Glomerular visceral epithelial cell (primary cell): ENCODE measurements at regions not wholly inside any gene's neighbourhood (a gene's known extent, or its start where the extent isn't known, plus 50 kb on each side); places are given as distances from the start of the nearest gene placed in this dataset.
"Not testable (repeated sequence)": the region's sequence is repeated elsewhere in the genome, so short reads cannot be mapped to it uniquely, and the experiment has no call there.

ENCODE experiments used
- DNase-seq: peaks from one replicate; pipeline ENCODE4 v3.0.0-alpha.2; 2016; ENCODE audit errors: extremely low spot score

DNA sequence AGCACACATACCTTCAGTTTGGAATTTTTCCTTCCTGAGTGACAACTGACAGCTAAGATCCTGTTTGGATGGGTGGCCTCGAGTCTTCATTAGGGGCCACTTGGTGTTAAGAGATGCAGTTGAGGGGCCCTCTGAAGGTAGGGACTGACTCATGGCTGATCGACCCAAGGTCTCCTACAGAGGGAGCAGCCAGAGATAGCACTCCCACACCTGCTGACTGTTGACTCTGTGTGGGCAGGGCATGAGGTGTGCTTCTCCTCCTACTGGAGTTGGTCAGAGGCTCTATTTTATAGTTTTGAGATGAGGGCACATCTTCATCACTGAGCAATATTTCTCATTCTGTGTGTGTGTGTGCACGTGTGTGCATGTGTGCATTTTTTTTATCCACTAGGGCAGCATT is 378.8 kb upstream of the PODXL start:
- DNase-seq: no peak

GRCh38 chr7:131934452-131934851 is 378.0 kb upstream of the PODXL start:
- no peak for DNase-seq

GRCh38 chr7:131933751-131934289 is 377.4 kb upstream of the PODXL start:
- no peak for DNase-seq

GRCh38 chr7:131933219-131933618 is 376.8 kb upstream of the PODXL start:
- not testable (repeated sequence) for DNase-seq

DNA sequence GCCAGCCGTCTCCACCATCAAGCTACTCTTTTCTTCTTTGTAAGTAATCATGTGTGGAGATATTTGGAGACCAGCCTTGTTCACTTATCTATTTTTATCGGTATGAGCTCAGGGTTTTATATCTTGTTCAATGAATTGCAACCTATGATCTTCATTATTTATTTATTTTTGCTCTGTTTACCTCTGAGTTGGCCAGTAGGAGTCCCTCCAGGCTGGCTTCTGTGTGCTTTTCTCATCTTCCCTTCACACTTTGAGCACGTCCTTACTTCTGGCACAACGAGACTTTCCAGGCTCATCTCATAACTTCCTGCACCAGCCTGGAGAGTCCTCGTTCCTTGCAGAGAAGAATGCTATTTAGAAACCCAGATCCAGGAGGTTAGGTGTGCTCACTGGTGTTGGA is 375.8 kb upstream of the PODXL start:
- DNase-seq: no peak

DNA sequence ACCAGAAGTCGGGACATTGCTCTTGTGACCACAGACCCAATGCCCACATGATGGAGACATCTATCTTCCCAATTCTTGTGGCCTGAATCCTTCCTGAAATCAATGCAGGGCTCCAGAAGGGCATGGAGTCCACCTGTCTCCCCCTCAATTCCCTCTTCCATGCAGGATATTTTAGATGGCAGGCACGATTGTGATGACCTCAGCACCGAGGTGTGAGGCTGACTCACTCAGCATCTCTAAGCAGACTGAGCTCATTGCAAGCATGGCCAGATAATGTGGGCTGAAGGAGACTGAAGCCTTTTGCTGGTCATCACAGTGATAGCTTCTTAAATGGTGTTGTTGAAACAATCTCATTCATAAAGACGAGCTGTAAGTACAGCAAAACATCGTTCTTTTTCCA is 374.9 kb upstream of the PODXL start:
- DNase-seq: no peak

GRCh38 chr7:131929632-131930031 is 373.2 kb upstream of the PODXL start:
- DNase-seq: no peak

DNA sequence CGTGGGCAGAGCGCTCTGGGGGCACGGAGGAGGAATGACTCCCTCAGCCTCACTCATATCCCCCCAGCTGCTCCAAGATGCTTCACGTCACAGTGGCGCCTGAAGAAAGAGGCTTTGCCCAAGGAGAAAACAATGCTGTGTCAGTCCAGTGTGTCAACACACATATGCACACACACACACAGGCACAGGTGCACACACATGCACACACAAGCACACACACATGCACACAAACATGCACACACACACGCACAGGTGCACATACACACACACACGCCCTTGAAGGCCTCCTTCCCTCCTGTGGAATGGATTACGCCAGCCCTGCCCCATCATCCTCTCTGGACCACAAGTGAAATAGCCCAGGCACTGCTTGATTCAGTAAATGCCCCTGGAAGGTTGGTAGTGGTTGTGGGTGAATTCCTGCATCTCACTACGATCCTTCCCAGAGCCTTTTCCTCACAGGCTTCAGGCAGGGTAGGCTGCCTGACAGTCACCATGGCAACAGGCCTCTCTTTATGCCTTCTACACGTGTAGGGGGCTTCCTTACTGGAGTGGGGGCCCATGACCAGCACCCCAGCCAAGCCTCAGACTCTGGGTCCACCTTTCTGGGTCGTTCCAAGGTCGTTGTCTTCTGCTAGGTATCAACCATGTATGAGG is 371.5 kb upstream of the PODXL start:
- no peak for DNase-seq

DNA sequence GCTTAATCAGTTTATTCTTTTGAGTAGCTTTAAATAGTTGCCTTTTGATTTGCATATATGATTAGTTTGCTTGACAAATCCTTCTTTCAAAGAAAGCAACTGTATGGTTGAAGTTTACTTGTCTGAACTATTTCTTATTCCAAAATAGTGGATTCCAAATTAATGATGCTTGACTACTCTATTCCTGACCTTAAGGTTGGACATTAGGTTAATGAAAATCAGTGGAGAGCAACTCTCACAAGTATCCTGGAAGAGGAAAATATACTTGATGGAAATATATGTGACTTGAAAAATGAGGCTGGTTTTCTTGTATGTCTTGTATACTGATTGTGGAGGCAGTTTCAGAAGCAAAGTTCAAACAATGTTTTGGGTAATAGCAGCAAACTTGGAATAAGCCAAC is 369.2 kb upstream of the PODXL start:
- DNase-seq: no peak

DNA sequence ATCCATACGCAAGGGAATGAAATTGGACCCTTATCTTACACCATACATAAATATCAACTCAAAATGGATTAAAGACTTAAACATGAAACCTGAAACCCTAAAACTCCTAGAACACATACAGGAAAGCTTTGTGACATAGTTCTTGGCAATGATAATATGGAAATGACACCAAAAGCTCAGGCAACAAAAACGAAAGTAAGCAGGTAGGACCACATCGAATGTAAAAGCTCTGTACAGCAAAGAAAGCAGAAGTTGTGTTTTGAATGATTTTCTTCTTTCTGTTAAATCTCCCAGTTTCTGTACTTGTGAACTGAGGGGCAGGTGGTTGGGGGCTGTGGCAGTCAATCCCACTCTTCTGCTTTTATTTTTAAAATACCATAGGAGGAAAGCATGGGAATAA is 368.4 kb upstream of the PODXL start:
- DNase-seq: no peak

DNA sequence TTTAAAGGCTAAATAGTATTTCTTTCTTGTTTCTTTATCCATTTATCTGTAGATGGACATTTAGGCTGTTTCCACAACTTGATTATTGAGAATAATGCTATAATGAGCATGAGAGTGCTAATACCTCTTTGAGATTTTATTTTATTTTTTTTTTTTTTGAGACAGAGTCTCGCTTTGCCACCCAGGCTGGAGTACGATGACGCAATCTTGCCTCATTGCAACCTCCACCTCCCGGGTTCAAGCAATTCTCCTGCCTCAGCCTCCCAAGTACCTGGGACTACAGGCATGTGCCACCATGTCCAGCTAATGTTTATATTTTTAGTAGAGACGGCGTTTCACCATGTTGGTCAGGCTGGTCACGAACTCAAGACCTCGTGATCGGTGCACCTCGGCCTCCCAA is 366.5 kb upstream of the PODXL start:
- DNase-seq: not testable (repeated sequence)

DNA sequence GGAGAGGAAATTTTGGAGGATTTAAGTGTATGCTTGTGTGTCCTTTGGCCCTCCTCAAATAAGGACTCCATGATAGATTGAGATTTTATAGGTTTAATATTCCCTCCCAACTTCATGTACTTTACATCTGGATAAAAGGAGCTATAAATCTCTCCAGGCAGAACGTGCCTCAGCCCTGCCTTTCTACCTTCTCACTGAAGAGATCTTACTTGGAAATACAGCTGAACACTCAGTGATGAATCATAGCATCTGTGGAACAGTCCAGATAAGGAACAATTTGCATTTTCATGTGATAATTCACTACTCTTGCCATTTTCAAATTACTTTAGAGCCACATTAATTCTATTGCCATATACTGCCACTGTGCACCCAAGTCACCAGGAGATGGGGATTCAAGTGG is 364.6 kb upstream of the PODXL start:
- DNase-seq: no peak

DNA sequence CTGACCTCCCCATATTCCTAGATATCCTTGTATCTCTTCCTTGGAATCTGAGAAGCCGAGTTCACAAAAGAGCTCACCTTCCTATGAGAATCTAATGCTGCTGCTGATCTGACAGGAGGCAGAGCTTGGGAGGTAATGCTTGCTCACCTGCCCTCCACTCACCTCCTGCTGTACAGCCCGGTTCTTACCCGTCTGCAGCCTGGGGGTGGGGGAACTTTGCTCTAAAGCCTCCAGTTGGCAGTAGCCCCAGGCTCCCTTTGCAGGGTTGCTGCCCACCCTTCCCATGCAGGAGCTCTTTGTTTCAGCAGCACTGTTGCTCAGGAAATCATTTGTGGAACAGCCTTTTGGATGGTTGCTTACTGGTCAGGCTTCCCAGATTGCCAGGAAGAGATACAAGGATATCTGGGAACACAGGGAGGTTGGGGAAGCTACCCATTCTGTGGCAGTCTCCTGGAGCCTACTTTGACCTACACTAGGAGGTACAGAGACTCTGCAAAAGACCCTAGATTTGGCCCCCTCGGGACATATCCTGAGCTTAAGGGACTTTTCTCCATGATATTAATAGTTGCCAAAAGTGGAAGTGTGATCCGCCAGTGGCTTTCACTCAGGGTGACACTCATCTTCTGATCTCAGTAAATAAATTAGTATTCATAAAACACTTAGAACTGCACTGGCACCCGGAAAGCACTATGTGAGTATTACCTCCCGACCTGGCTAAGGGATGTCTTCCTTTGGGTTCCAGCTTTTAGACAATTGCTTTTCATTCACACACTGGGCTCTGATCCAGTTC is 363.7 kb upstream of the PODXL start:
- DNase-seq: no peak

DNA sequence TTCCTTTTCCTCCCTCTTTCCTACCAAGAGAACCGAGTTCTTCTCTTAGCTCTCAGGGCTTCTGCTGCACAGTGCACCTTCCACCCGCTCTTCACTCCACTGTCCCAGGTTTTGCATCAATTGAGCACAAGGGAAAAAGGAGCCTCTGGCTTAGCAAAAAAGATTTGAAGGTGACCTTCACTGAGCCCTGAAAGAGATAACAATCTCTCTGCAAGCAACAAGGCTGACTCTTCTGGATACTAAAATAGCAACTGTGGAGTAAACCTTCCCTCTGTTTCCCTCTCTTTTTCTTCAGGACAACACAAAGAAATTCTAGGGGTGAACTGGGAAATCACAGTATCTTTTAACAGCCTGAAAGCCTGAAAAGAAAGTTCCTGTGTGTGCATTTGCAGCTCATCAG is 354.7 kb upstream of the PODXL start:
- DNase-seq: no peak

- DNase-seq: no peak
These were observed 352.8 kb upstream of the PODXL start for GRCh38 chr7:131909151-131909768.

DNA sequence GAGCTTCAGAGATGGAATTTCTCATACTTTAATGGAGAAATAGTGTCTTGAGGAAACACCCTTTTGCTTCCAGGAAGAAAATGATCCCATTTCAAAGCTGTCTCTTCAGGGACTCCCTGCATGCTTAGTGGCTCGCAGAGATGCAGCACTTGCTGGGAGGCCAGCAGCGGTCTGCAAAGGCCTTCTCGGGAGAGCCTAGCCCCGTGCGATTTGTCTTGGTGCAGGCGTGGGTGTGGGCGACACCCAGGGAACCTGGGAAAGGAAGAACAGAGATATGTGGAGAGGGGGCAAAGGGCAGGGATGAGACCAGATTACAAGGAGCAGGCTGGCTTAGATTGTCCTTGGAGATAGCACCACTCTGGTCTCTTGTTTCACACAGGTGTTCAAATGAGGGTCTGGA is 352.3 kb upstream of the PODXL start:
- DNase-seq: no peak

- no peak for DNase-seq
These were observed 349.1 kb upstream of the PODXL start for GRCh38 chr7:131905471-131905973.

DNA sequence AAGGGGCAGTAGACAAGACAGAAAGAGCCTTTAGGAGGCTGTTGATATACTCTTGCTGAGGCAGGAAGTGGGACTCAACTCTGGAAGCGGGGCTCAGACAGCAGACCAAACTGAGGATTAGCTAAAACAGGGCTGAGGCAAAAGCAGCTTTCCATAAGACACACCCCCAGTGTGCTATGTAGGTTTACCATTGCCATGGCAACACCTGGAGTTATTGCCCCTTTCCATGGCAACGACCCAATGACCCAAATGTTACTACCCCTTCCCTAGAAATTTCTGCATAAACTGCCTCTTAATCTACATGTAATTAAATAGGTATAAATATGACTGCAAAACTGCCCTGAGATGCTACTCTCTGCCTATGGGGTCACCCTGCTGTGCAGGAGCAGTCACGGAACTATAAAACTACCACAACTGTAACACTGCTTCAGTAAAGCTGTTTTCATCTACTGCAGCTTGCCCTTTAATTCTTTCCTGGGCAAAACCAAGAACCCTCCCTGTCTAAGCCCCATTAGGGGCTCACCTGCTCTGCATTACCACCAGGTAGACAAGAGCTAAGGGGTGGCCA is 348.4 kb upstream of the PODXL start:
- no peak for DNase-seq

DNA sequence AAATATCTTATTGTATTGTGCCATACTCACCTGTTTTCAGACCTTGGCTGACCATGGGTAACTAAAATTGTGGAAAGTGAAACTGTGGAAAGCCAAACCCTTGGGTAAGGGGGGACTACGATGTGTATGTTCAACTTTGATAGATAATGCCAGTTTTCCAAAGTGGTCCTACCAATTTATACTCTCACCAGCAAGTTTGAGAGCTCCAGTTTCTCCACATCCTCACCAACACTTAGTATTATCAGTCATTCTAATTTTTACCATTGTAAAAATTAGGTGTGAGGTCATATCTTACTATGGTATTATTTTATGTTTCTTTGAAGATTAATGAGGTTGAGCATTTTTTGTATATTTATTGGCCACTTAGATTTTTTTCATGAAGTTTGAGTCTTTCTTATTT is 346.9 kb upstream of the PODXL start:
- no peak for DNase-seq

DNA sequence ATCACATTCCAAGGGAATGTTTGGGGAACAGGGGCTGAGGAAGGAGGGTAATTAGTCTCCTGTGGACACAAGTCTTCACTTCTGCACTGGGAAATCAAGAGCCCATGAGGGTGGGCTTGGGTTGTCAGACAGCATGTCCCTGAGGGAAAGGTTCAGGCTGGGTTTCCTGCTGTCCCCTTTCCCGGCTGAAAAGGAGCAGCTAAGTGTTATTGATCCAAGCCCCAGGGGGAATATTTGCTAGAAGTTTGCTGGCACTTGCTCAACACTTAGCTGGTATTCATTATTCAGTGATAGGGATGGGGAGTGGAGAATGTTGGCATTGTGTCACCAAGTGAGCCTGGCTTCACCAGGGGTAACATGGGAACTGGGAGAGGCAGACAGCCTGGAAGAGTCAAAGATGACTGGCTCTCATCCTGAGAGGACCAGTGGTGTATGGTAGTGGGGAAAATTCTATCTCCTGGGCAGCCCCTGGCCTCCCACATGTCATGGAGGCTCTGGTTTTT is 344.4 kb upstream of the PODXL start:
- no peak for DNase-seq

DNA sequence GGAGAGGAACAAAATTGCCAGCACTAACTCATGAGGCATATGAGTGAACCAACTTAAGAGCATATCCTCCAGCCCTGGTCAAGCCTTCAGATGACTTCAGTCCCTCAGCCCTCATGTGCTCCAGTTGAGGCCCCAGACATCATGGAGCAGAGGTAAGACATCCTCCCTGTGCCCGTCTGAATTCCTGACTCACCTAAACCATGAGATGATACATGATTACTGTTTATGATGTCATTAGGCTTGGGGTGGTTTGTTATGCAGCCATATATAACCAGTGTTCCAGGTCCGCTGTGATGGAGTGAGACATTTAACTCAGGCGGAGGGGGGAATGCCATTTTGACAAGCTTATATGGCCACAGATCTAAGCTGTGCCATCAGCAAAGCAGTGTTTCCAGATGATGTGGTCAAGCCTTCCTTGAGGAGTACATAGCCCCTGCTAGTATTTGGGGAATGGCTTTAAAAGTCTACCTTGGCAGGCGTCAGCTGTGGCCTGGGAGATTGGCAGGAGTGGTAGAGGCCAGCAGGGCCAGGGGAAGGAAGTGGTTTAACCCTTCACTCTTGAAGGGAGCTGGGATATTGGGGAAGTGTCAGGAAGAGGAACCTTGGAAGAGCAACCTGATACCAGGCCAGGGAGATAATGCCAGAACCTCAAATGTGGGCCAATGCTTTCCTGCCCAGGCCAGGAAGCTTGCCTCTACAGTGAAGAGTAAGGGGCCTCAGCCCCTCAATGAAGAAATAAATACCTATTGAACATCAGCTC is 343.0 kb upstream of the PODXL start:
- DNase-seq: no peak
